ENCODE measurements at regions not wholly inside any gene's neighbourhood (a gene's known extent, or its start where the extent isn't known, plus 50 kb on each side); places are given as distances from the start of the nearest gene placed in this dataset.

- TF ChIP-seq CTCF (IDR thresholded peaks at IDR 0.05) (peak in 4 of 6 experiments; percentile 51 to 70 (median 54)), POLR2A (IDR thresholded peaks at IDR 0.05) (no peak)
These were observed 137.7 kb downstream of the SPTSSA start for GRCh38 chr14:34324363-34324795.

All from Peyer's patch (tissue), 4 donors.